NCI-H2107 treated with DMSO at 0.1 percent for 48 hours (cell line): ENCODE measurements at regions not wholly inside any gene's neighbourhood (a gene's known extent, or its start where the extent isn't known, plus 50 kb on each side); places are given as distances from the start of the nearest gene placed in this dataset.

ENCODE experiments used
- DNase-seq: peaks from one replicate; lab custom pipeline; 2025; ENCODE audit not compliant: unreplicated experiment; lab: John Stamatoyannopoulos, UW

- no peak for DNase-seq
Observed at GRCh38 chr6:43970068-43970912, 157.0 kb downstream of the MRPL14 start.

- no peak for DNase-seq
Observed at GRCh38 chr6:43969158-43969981, 157.9 kb downstream of the MRPL14 start.

GRCh38 chr6:43968110-43968965, 158.9 kb downstream of the MRPL14 start:
- no peak for DNase-seq

GRCh38 chr6:43967719-43968091, 159.5 kb downstream of the MRPL14 start:
- DNase-seq, result no peak

GRCh38 chr6:43966853-43967718, 160.2 kb downstream of the MRPL14 start:
- DNase-seq, result no peak

GRCh38 chr6:43966374-43966658, 160.9 kb downstream of the MRPL14 start:
- no peak for DNase-seq

- DNase-seq, result no peak
Observed at GRCh38 chr6:43965628-43966373, 161.5 kb downstream of the MRPL14 start.

- no peak for DNase-seq
Observed at GRCh38 chr6:43964659-43965570, 162.3 kb downstream of the MRPL14 start.

- DNase-seq, result no peak
Observed at GRCh38 chr6:43963877-43964658, 163.2 kb downstream of the MRPL14 start.

- DNase-seq, result no peak
Observed at GRCh38 chr6:43963203-43963602, 164.0 kb downstream of the MRPL14 start.

- no peak for DNase-seq
Observed at GRCh38 chr6:43962458-43962857, 164.8 kb downstream of the MRPL14 start.

GRCh38 chr6:43957273-43957672, 170.0 kb downstream of the MRPL14 start:
- no peak for DNase-seq

GRCh38 chr6:43956478-43956877, 170.8 kb downstream of the MRPL14 start:
- no peak for DNase-seq

GRCh38 chr6:43954311-43955131, 172.7 kb downstream of the MRPL14 start:
- DNase-seq, result no peak

GRCh38 chr6:43953794-43954310, 173.4 kb downstream of the MRPL14 start:
- no peak for DNase-seq

GRCh38 chr6:43953256-43953655, 174.0 kb downstream of the MRPL14 start:
- DNase-seq, result no peak

- DNase-seq, result no peak
Observed at GRCh38 chr6:43952746-43953145, 174.5 kb downstream of the MRPL14 start.
